ENCODE measurements at regions not wholly inside any gene's neighbourhood (a gene's known extent, or its start where the extent isn't known, plus 50 kb on each side); places are given as distances from the start of the nearest gene placed in this dataset.

DNA sequence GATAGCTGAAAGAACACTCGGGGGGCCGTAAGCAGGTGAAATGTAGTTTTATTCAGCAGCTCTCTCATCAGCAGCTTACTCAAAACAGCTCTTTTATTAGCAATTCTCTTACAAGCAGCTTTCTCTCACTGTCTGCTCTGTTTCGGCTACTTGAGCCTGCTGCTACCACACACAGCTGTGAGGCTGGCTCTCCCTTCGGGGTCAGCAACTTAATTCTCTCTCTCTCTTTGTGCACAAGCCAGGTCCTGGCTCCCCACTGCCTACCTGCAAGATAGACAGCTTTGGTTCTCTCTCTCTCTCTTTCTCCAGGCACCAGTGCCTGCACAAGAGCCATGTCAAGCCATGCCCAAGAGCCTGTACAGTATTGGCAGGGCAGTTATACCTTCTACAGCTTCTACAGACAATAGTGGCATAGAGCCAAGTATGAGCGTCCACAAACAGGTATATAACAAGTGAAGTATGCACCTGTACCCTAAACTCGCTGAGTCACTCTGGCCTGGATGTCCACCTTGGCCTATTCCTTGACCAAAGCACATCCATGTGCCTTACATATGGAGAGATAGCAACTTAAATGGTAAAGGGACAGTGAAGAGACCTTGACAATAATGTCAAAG is 110.8 kb downstream of the MTNR1B start:
- TF ChIP-seq, protein P1, sequence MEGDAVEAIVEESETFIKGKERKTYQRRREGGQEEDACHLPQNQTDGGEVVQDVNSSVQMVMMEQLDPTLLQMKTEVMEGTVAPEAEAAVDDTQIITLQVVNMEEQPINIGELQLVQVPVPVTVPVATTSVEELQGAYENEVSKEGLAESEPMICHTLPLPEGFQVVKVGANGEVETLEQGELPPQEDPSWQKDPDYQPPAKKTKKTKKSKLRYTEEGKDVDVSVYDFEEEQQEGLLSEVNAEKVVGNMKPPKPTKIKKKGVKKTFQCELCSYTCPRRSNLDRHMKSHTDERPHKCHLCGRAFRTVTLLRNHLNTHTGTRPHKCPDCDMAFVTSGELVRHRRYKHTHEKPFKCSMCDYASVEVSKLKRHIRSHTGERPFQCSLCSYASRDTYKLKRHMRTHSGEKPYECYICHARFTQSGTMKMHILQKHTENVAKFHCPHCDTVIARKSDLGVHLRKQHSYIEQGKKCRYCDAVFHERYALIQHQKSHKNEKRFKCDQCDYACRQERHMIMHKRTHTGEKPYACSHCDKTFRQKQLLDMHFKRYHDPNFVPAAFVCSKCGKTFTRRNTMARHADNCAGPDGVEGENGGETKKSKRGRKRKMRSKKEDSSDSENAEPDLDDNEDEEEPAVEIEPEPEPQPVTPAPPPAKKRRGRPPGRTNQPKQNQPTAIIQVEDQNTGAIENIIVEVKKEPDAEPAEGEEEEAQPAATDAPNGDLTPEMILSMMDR (IDR thresholded peaks at IDR 0.05; ENCODE audit: low read depth, low read length) = no peak
- no peak for DNase-seq (ENCODE audit: extremely low read depth, low read depth)

DNA sequence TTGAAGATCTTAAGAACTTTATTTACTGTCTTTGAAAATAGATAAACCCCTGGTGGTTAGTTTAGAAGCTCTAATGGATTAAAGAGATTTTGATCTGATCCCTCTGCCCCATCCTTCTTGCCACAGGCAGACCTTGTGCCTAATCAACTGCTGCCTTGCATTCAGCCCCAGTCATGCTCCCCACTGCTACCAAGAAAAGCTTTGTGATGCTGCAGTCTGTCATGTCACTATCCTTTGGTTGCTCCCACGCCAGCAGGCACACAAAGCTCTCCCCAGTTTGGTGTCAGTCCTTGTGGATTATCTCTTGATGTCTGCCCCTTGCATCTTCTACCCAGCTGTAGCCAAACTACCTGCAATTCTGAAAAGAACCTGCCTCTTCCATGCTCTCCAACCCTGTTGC is 112.2 kb downstream of the MTNR1B start:
- no peak for DNase-seq (ENCODE audit: extremely low read depth, low read depth)
- TF ChIP-seq, protein P1 (IDR thresholded peaks at IDR 0.05; ENCODE audit: low read depth, low read length) = no peak

DNA sequence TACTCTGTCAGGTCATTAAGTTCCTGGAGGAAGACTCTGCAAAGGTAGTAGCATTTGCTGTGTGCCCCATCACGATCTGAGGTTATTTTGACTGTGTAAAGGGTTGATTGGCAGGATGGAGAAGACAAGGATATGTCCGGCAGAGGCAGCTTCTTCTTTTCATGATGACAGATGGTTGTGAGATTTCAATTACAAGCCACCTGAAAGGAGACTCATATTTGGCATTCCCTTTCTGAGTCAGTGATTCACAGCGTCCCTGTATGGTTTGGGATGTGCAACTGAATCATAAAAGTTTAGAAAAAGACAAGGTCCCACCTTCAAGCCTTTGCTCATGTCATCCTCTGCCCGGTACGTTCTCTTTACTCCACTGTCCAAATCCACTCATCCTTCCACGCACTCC is 113.4 kb downstream of the MTNR1B start:
- TF ChIP-seq, protein P1 (IDR thresholded peaks at IDR 0.05; ENCODE audit: low read depth, low read length) = no peak
- DNase-seq (ENCODE audit: extremely low read depth, low read depth) = no peak

DNA sequence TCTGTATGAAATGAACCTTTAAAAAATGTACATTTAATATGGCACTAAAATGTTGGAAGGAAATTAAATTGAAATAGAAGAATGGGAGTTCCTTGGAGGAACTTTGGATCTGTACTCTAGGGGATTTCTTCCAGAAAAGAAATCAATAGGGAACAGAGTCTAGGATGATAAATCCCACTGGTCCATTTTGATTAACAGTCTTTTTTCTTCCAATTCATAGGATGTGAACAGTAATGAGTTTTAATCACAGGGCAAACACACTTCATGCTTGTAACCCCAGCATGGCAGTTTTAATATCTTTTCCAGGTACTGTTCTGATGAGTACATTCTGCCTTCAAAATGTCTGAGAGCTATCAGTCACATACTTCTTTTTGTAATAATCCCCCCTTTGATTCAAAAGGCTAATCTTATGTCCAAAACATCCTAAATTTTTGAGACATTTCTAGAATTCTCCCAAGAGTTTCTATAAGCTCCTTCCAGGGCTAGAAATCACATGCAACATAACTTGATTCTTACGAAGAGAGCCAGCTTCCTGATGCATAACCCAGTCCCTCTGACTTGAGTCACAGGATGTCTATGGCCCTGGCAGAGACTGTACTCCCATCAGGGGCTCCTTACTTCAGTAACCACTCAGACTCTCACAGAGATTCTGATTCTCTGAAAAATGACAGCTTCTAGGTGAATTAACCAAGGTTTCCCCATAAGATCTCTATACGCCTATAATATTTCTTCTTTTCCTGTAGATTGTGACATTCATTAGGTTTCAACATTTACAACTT is 112.9 kb downstream of the SLC36A4 start:
- peak; percentile 18 for DNase-seq (ENCODE audit: extremely low read depth, low read depth)
- TF ChIP-seq, protein P1 (IDR thresholded peaks at IDR 0.05; ENCODE audit: low read depth, low read length) = no peak

DNA sequence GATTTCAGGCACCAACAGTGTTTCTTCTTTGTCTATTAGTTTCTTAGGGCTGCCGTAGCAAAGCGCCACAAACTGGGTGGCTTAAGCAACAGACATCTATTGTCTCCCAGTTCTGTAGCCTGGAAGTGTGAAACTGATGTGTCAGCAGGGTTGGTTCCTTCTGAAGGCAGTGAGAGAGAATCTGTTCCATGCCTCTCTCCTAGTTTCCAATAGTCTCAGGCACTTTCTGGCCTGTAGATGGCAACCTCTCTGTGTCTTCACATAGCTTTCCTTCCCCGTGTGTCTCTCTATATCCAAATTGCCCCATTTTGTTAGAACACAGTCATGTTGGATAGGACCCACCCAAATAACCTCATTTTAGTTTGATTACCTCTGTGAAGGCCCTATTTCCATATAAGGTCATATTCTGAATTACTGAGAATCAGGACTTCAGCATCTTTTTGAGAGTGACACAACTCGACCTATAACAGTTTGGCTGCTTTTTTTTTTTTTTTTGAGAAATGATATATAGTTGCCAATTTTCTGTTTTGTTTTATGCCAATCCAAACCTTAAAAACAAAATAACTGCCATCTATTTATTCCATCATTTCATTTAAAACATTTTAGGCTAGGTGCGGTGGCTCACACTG is 108.2 kb downstream of the SLC36A4 start:
- DNase-seq (ENCODE audit: extremely low read depth, low read depth) = peak; percentile 2
- TF ChIP-seq, protein P1 (IDR thresholded peaks at IDR 0.05; ENCODE audit: low read depth, low read length) = peak; percentile 66

Measured in AG09319 (cell line).